AG20443 (cell line): ENCODE measurements at regions not wholly inside any gene's neighbourhood (a gene's known extent, or its start where the extent isn't known, plus 50 kb on each side); places are given as distances from the start of the nearest gene placed in this dataset.

Source experiments
- DNase-seq: peaks from one replicate; pipeline ENCODE4 v3.0.0; 2012; ENCODE audit warnings: low spot score, mixed read lengths

GRCh38 chr5:111582451-111582850 lies 70.1 kb upstream of the STARD4 start:
- DNase-seq, result no peak

GRCh38 chr5:111580956-111581355 lies 68.6 kb upstream of the STARD4 start:
- no peak for DNase-seq

GRCh38 chr5:111574311-111574710 lies 62.0 kb upstream of the STARD4 start:
- no peak for DNase-seq

GRCh38 chr5:111572561-111572960 lies 60.2 kb upstream of the STARD4 start:
- DNase-seq, result no peak

- no peak for DNase-seq
Observed at GRCh38 chr5:111563031-111563822, 50.9 kb upstream of the STARD4 start.

GRCh38 chr5:111562561-111562960 lies 50.2 kb upstream of the STARD4 start:
- DNase-seq, result no peak
